Suprapubic skin (tissue), 4 donors: ENCODE measurements at regions not wholly inside any gene's neighbourhood (a gene's known extent, or its start where the extent isn't known, plus 50 kb on each side); places are given as distances from the start of the nearest gene placed in this dataset.
"Not testable (repeated sequence)": the region's sequence is repeated elsewhere in the genome, so short reads cannot be mapped to it uniquely, and the experiment has no call there.

Experiments used
- CTCF ChIP-seq, 2 donors: fragments of 200-600 bp in 1 of 2; fragments of 450-650 bp in 1 of 2; sonication (generic) in 1 of 2; IDR thresholded peaks; one replicate each; pipeline ENCODE4 v1.5.1; 2016 to 2019; ENCODE audit warnings: antibody characterized with exemption in 2 of 2, mild to moderate bottlenecking in 1 of 2, moderate library complexity in 1 of 2
- POLR2A ChIP-seq, 2 donors: fragments of 450-650 bp; IDR thresholded peaks; one replicate each; pipeline ENCODE4 v1.6.1; 2017; ENCODE audit warnings: antibody characterized with exemption in 2 of 2, mild to moderate bottlenecking in 2 of 2, moderate library complexity in 2 of 2
- POLR2AphosphoS5 ChIP-seq, 3 donors: sonication (generic); formaldehyde crosslinking; IDR thresholded peaks; one replicate each; pipeline ENCODE4 v1.6.1; 2017; ENCODE audit warnings: antibody characterized with exemption in 3 of 3

- not testable (repeated sequence) for TF ChIP-seq POLR2A, CTCF, POLR2AphosphoS5 (IDR thresholded peaks at IDR 0.05)
Measured at GRCh38 chr5:121471222-121471621, 380.5 kb upstream of the FTMT start.
